ENCODE measurements at regions not wholly inside any gene's neighbourhood (a gene's known extent, or its start where the extent isn't known, plus 50 kb on each side); places are given as distances from the start of the nearest gene placed in this dataset.

GRCh38 chr9:16147726-16148125 lies 594.9 kb downstream of the CCDC171 start:
- H3K36me3 ChIP-seq = no peaks in the 10 kb centered on the region
- H3K27ac ChIP-seq = no peak overlapping the region
- intact Hi-C loops (cut with DNase I) = no loop called here
- no peak overlapping the region for H3K4me3 ChIP-seq
- no peaks in the 10 kb centered on the region for H3K27me3 ChIP-seq
- no peak for TF ChIP-seq CTCF (IDR thresholded peaks at IDR 0.05)
- no peak for TF ChIP-seq POLR2AphosphoS5 (IDR thresholded peaks at IDR 0.05; ENCODE audit: insufficient read depth in 1 of 2, low read depth in 1 of 2)
- TF ChIP-seq POLR2A (IDR thresholded peaks at IDR 0.05) = no peak
- H3K4me1 ChIP-seq = peaks cover 14% of the 10 kb centered on the region
- no peak for DNase-seq (ENCODE audit: extremely low spot score in 2 of 2)
- H3K9me3 ChIP-seq = no peaks in the 10 kb centered on the region

DNA sequence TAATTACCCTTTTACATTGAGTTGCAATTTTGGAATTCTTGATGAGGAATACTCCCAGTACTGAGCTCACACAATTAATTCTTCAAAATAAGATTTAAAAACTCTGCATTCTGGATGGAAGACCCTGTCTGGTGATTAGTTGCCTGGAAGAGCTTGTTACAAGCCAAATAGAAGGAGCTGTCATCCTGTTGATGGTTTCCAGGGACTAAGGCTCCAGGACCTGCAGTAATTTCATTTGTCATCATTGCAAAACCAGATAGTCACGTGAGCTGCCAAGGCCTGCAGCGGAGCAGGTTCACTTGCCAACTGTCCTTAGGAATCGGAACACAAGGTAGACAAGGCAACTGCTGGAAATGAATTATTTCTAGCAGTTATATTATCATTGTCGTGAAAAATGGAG lies 597.7 kb downstream of the CCDC171 start:
- H3K27me3 ChIP-seq = no peaks in the 10 kb centered on the region
- no peaks in the 10 kb centered on the region for H3K9me3 ChIP-seq
- intact Hi-C loops (cut with DNase I) = no loop called here
- H3K4me1 ChIP-seq = peaks cover 3% of the 10 kb centered on the region
- H3K4me3 ChIP-seq = no peak overlapping the region
- no peak overlapping the region for H3K27ac ChIP-seq
- H3K36me3 ChIP-seq = no peaks in the 10 kb centered on the region
- TF ChIP-seq POLR2A (IDR thresholded peaks at IDR 0.05) (no peak), POLR2AphosphoS5 (IDR thresholded peaks at IDR 0.05; ENCODE audit: insufficient read depth in 1 of 2, low read depth in 1 of 2) (peak in 1 of 2 donors; percentile 56)
- no peak for DNase-seq (ENCODE audit: extremely low spot score in 2 of 2)

- Histone ChIP-seq H3K36me3 (no peaks in the 10 kb centered on the region), H3K27ac (no peak overlapping the region), H3K9me3 (no peaks in the 10 kb centered on the region), H3K4me1 (peaks cover 3% of the 10 kb centered on the region), H3K27me3 (no peaks in the 10 kb centered on the region), H3K4me3 (no peak overlapping the region)
- intact Hi-C loops (cut with DNase I) = no loop called here
- TF ChIP-seq POLR2A (IDR thresholded peaks at IDR 0.05) = no peak
- TF ChIP-seq CTCF (IDR thresholded peaks at IDR 0.05) = no peak
- no peak for TF ChIP-seq POLR2AphosphoS5 (IDR thresholded peaks at IDR 0.05; ENCODE audit: insufficient read depth in 1 of 2, low read depth in 1 of 2)
- no peak for DNase-seq (ENCODE audit: extremely low spot score in 2 of 2)
Measured at GRCh38 chr9:16150938-16151650, 598.3 kb downstream of the CCDC171 start.

- Histone ChIP-seq H3K9me3 (no peaks in the 10 kb centered on the region), H3K27me3 (no peaks in the 10 kb centered on the region), H3K4me1 (peaks cover 3% of the 10 kb centered on the region), H3K27ac (no peak overlapping the region), H3K36me3 (no peaks in the 10 kb centered on the region), H3K4me3 (no peak overlapping the region)
- intact Hi-C loops (cut with DNase I) = no loop called here
- peak in 1 of 2 donors; percentile 72 for DNase-seq (ENCODE audit: extremely low spot score in 2 of 2)
- TF ChIP-seq CTCF (IDR thresholded peaks at IDR 0.05) (no peak), POLR2AphosphoS5 (IDR thresholded peaks at IDR 0.05; ENCODE audit: insufficient read depth in 1 of 2, low read depth in 1 of 2) (no peak), POLR2A (IDR thresholded peaks at IDR 0.05) (no peak)
Measured at GRCh38 chr9:16152276-16153101, 599.6 kb downstream of the CCDC171 start.

GRCh38 chr9:16153221-16153620 lies 600.4 kb downstream of the CCDC171 start:
- Histone ChIP-seq H3K36me3 (no peaks in the 10 kb centered on the region), H3K9me3 (no peaks in the 10 kb centered on the region), H3K27me3 (no peaks in the 10 kb centered on the region), H3K4me1 (peaks cover 3% of the 10 kb centered on the region), H3K4me3 (no peak overlapping the region), H3K27ac (no peak overlapping the region)
- DNase-seq (ENCODE audit: extremely low spot score in 2 of 2) = peak in 1 of 2 donors; percentile 60
- intact Hi-C loops (cut with DNase I) = no loop called here
- TF ChIP-seq POLR2A (IDR thresholded peaks at IDR 0.05) (no peak), POLR2AphosphoS5 (IDR thresholded peaks at IDR 0.05; ENCODE audit: insufficient read depth in 1 of 2, low read depth in 1 of 2) (no peak), CTCF (IDR thresholded peaks at IDR 0.05) (no peak)
